GM19463 (cell line): ENCODE measurements at regions not wholly inside any gene's neighbourhood (a gene's known extent, or its start where the extent isn't known, plus 50 kb on each side); places are given as distances from the start of the nearest gene placed in this dataset.
"Not testable (repeated sequence)": the region's sequence is repeated elsewhere in the genome, so short reads cannot be mapped to it uniquely, and the experiment has no call there.

Source experiments
- ATAC-seq: cut with Tn5 transposase; IDR thresholded peaks from one replicate; pipeline ENCODE4 v1.9.1; 2021; ENCODE audit warnings: mild to moderate bottlenecking, moderate library complexity; ENCODE audit not compliant: unreplicated experiment

DNA sequence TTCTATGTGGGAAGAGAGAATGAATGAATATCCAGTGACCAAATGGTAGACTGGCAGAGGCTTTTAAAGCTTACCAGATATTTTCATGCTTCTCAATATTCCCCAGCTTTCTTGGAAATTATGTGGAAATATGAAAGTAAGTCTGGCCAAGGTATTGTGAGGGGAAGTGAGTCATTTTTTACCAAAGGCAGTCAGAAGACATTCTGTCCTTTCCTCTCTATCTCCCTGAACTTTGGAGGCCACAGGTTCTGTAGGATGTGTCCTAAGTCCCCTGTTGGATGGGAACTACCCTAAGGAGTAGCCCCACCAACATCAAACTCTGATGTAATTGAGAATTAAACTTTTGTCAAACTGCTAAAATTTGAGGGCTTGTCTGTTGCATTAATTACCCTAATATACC, 593.8 kb upstream of the NRSN1 start:
- ATAC-seq: no peak

DNA sequence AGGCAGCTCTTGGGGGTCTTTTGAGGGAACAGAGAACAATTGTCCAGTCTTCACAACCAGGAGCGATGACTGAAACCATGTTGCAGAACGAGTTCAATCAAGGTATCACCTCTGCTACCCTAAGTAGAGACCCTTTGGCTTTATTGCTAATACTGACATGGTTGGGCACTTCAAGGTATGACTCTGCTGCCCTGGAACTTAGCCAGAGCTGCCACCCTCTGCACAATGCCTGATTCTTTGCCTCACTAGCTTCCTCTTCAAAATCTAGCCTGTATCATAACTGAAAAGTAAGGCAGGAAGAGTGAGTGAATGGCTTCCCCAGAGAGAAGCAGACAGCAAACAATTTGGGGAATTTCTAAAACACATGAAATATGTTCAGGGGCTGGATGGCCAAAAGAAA, 592.7 kb upstream of the NRSN1 start:
- ATAC-seq: no peak

DNA sequence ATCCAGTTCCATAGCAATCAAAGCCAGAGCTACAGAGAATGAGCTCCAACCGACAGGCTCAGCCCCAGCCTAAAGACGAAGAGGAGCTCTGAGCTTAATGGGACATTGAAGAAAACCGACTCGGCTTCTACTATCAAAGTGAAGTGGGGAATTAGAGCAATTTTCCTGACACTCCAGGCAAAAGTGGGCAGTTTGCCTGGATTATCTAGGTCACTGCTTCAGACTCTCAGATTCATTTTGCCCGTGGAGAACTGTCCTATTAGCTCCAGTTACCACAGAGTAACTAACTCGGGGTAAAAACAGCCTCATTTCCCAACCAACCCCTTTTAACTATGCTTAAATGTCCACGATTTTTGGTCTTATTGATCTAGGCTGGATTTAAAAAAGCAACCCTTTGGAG, 592.1 kb upstream of the NRSN1 start:
- ATAC-seq: no peak

DNA sequence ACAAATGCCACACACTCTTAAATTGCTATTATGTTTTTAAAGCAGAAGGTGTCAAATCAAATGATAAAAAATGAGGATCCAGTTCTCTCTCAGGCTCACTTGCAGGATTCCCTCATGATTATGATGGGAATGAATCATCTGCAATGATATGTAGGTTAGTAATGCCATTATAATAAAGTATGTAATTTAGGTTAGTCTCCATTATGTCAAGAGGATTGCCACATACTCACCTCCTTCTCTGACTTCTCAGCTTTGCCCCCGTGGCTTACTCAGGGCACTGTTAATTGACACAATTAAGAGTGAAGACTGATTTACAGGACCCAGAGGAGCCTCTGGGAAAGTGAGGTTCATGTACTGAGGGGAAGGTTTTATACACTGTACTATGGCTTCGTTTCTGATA, 591.7 kb upstream of the NRSN1 start:
- no peak for ATAC-seq

DNA sequence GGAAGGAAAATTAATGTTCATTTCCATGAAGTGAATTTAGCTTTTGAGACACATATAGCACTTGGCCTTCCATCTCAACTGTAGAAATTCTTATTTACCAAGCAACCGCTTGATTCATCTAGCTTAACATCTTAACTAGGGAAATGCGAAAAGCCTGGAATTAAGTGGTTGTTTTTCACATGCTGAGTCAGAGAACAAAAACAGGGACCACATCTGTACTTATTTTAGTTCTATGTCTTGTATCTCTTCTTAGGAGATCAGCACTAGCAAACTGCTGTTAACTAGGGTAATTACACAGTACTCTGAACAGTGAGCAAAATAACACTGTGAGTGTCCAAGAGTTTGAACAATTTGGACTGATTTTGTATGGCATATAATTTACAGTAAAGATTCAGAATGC, 590.9 kb upstream of the NRSN1 start:
- ATAC-seq: no peak

DNA sequence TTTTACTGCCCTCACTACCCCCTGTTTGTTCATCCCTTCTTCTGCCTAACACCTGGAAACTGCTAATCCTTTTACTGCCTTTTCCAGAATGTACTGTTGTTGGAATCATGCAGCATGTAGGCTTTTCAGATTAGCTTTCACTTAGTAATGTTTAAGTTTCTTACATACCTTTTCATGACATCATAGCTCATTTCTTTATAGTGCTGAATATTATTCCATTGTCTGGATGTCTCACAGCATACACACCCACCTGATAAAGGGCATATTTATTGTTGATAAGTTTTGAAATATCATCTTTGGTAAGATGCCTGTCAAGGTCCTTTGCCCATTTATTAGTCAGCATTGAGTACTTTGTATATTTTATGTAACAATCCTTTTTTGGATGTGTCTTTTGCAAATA, 588.2 kb upstream of the NRSN1 start:
- ATAC-seq: no peak

DNA sequence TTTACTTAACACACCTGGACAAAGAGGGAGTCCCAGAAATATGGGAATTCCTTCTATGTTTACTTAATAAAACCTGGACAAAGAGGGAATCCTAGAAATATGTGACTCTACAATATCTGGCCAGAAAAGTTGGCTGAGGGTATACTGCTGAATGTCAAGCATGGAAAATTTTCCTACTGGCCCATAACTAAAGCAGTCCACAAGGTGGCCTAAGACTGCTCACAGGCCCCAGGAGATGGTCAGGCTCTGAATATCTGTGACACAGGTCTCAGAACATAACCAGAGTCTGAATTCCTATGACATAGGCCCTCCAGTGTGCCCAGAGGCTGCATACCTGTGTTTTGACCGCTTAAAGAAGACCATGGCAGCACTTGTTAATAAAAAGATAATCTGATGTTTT, 578.2 kb upstream of the NRSN1 start:
- ATAC-seq: no peak

DNA sequence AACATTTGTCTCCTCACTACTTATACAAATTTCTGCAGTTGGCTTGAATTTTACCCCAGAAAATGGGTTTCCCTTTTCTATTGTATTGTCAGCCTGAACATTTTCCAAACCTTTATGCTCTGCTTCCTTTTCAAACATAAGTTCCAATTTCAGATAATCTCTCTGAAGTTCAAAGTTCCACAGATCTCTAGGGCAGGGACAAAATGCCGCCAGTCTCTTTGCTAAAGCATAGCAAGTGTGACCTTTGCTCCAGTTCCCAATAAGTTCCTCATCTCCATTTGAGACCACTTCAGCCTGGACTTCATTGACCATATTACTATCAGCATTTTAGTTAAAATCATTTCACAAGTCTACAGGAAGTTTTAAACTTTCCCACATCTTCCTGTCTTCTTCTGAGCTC, 571.1 kb upstream of the NRSN1 start:
- not testable (repeated sequence) for ATAC-seq

DNA sequence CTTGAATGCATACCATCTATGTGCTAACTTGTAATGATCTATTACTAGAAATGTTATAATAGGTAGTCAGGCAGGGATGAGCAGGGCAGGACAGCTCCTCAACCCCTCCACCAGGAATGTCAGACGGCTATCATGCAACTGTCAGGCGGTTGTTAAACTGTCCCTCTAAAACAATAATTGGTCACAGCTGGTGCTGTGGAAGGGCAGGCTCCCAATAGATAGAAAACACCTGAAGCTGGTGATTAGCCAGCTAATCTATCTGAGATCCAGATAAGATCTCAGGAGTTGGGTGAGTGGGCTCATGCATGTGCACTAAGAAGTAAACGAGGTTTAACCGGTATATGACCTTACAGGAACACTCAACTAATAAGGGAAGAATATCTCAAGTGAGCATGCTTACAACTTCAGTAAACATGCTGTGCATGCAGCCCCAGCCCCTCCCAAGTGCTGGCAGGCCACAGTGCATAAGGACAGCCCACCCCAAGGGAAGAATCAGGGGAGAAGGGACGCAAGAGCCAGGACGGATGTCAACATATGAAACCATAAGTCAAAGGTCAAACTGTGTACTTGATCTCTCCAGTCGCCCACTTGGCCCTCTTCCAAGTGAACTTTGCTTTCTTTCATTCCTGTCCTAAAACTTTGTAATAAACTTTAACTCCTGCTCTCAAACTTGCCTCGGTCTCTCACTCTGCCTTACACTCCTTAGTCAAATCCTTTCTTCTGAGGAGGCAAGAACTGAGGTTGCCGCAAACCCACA, 566.2 kb upstream of the NRSN1 start:
- ATAC-seq: no peak

DNA sequence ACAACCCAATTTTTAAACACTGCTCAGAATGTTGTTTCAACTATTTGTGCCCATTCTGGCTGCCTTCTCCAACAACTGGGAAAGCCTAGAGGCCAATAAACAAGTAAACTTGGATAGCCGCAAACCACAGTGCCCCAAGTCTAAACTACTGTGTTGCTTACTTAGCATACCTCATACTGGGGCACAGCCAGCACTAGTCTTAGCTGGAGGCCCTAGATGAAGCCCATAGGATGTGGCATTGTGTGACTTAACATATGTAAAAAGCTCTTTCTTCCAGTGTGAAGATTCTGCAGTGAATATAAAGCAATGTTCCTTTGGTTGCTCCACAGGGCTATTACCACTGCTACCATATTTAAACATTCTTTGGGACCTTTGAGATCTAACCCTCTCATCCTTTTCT, 564.3 kb upstream of the NRSN1 start:
- ATAC-seq: no peak

DNA sequence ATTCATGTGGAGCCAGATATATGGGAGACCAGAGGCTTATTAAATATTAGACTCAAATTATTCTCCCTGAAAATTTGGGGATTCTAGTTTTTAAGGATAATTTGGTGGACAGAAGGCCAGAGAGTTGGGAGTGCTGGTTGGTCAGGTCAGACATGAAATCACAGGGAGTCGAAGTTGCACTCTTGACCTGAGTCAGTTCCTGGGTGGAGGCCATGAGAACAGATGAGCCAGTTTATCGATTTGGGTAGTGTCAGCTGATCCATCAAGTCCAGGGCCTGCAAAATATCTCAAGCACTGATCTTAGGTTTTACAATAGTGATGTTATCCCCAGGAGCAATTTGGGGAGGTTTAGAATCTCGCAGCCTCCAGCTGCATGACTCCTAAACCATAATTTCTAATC, 563.5 kb upstream of the NRSN1 start:
- no peak for ATAC-seq

DNA sequence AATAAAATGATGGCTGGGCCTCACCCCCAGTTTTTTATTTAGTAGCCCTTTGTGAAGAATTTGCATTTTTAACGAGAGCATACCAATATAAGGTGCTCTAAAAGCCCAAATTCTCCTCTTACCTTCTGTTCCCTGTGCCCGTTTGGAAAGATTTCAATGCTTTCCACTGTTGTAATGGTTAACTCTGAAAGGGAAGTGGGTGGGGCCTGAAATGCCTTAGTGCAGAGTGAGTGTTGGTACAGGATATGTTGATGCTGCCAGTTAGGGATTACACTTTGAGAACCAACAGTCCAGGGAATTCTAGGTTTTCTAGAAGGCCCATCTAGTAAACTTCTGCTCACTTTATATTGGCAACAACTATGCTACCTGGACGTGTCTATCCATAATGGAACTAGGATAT, 562.7 kb upstream of the NRSN1 start:
- ATAC-seq: no peak

DNA sequence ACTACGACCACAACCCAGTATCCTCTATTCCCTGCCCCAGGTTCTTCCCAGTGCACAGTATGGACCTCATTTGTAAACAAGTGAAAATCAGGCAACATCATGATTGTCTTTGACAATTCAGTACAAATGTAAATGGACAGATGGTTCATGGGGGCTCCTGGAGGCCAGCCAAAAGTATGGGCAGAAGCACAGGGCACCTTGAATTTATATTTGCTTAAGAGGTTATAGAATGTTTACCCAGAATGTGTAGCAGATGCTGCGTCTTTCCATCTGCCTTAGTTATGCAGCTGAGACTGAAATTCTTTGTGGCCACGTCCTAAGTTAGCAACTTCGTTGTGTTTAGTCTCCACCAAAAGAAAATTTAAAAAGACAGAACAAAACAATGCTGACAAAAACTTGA, 559.6 kb upstream of the NRSN1 start:
- ATAC-seq: no peak

DNA sequence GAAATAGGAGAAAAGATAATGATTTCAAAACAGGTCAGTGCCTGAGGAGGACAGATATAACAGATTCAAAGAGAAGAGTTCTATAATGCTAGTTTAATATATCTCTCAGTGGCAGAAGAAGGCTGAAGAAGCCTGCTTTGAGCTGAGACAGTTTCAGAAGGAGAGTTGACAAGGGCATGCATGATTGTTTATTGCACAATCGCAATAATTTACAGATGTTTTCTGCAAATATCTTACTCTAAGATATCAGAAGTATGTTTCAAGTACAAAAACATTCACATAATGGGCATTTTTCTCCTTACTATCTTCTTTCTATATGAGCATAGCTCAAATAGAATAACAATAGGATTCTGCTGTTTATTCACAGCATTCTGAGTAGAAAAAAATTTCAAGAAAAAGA, 557.7 kb upstream of the NRSN1 start:
- ATAC-seq: no peak

DNA sequence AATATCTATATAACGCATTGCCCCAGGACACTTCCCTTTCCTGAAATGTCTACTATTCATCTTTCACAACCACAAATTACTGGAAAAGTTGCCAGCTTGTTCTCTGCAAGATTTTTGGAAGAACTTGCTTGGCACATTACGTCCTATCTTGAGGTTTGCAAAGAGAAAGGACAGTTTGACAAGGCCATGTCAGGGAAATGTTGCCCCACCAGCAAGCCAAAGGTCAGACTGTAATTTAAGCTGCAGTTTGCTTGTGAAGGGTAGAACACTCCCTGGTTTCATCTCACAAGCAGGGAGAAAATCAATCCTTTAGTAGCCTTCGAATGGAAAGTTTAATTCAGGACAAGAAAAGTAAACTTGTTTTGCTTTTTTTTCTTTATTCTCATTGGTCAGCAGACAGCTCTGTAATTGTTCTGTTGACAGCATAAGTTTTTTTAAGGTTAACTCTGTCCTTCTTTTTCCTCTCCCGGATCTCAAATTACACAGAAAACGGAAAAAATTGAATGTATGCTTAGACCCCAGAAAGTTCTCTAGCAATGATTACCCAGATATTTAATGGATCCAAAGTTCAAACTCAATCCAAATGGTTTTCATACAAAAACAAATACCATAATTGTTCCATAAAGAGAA, 541.8 kb upstream of the NRSN1 start:
- ATAC-seq: no peak

DNA sequence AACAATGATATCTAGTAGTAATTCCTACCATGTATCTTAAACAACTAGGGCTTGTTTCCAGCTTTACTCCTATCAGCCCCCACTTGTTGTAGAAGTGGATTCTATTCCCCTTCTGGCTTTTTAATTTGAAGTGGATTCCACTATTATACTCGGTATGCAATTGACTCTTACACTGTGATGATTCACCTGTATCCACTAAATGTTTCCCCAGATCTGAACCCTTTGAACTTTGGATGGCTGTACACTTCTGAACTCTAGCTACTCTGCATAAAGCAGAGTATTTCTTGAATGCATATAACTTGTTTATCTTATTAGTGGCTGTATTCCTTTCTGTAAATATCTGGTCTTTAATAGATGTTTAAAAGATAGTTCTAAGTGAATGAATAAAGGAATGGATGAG, 538.4 kb upstream of the NRSN1 start:
- no peak for ATAC-seq

DNA sequence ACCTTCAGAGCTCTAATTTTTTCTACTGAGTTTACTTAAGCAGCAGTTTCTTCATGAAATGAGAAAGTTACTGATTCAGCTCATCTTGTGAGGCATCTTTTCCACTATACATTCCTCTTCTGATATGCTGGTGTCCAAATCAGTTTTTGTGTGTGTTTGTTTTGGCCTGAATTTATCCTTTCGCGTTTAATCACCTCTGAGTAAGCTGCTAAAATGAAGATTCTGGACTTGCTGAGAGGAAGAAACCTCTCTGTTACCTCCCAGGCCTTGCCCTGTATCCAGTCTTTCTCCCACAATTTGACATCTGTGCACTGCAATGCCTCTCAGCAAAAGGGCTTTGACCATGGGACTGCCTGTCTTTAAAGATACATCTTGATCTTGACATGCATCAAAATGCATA, 536.2 kb upstream of the NRSN1 start:
- no peak for ATAC-seq

DNA sequence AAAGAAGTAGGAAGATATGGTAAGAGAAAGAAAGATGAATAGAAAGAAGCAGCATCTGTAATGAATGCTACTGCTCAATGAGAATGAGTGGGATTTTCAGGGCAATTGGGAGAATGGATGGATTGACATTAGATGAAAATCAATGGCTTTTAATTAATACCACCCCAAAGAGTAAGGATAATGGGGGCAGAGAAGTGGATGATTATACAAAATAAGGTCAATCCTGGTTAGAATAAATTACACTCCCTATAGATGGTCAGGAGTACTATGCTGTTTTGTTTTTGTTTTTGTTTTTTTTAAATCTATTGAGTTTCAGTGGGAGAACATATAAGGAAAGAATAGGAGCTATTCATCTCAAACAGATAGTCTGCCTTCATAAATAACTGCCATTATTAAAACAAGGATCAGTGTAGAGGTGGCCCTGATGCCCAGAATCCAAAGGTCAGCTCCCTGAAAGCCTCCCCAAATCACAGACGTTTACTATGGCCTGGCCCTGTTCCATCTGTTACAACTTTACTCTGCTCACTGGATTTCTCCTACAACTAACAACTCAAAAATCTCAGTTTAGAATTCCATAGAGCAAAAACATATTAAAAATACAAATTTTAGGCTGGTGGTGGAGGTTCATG, 535.4 kb upstream of the NRSN1 start:
- no peak for ATAC-seq

DNA sequence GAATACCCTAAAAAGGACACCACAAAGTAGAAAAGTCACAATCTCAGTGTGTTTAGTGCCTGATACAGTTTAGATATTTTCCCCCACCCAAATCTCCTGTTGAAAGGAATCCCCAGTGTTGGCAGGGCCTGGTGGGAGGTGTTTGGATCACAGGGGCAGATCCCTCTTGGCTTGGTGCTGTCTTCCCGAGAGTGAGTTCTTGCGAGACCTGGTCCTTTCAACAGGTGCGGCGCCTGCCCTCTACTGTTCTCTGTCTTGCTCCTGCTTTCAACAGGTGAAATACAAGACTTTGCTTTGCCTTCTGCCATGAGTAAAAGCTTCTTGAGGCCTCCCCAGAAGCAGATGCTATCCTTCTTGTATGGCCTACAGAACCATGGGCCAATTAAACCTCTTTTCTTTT, 534.3 kb upstream of the NRSN1 start:
- ATAC-seq: no peak

DNA sequence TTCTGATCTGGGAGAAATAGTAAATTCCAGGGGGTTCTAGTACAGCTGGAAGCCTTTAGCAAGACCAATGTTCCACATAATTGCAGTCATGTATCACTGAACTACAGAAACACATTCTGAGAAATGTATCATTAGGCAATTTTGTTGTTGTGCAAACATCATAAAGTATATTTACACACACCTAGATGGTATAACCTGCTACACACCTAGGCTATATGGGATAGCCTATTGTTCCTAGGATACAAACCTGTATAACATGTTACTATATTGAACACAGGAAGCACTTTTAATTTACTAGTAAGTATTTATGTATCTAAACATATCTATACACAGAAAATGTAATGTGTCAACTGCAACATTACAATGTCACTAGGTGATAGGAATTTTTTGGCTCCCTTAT, 525.9 kb upstream of the NRSN1 start:
- no peak for ATAC-seq

DNA sequence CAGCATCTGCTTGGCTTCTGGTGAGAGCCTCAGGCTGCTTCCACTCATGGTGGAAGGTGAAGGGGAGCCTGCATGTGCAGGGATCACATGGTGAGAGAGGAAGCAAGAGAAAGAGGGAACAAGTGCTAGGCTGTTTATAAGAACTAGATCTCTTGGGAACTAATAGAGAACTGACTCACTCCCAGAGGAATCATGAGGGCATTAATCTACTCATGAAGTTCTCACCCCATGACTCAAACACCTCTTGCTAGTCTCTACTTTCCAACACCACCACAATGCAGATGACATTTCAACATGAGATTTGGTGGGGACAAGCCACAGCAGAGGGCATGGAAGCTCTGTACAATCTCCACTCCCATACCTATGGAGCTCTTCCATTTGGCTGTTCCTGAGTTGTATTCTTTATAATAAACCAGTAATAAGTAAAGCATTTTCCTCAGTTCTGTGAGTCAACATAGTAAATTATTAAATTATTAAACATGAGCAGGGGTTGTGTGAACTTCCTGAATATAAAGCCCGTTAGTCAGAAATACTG, 524.1 kb upstream of the NRSN1 start:
- no peak for ATAC-seq

DNA sequence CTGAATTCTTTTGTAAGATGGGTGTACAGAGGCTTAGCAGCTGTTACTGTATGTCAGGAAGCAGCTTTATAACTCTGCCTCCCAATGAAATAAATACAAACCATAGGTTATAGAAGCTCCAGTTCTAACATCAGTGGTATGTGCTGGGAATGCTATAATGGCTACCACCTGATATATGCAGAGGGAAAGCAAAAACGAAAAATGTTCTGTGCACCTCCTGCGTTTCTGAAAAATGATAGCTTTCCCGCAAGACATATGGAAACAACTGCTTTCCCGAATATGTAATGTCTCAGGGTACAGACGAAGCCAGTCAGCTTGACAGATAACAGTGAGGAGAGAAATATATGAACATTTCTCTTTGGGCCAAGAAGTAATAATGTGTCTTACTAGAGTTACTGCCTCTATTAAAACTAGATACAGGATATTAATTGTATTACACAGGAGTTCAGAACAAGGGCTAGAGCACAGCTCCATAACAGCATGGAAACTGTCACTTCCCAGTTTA, 517.0 kb upstream of the NRSN1 start:
- ATAC-seq: no peak
